Muscle of leg (tissue), 3 donors: ENCODE measurements at regions not wholly inside any gene's neighbourhood (a gene's known extent, or its start where the extent isn't known, plus 50 kb on each side); places are given as distances from the start of the nearest gene placed in this dataset.

ENCODE experiments used
- DNase-seq: peaks from one replicate; pipeline ENCODE4 v3.0.0; 2013
- H3K27ac ChIP-seq: one replicate; pipeline ENCODE4 v1.5.1; 2013; ENCODE audit warnings: mild to moderate bottlenecking, low read length, control low read depth
- H3K27me3 ChIP-seq: one replicate; pipeline ENCODE4 v1.6.1; 2013; ENCODE audit warnings: low read length; ENCODE audit not compliant: control insufficient read depth, insufficient read depth
- H3K36me3 ChIP-seq: one replicate; pipeline ENCODE4 v1.6.1; 2013; ENCODE audit warnings: low read length; ENCODE audit not compliant: control insufficient read depth, insufficient read depth
- H3K4me1 ChIP-seq: one replicate; pipeline ENCODE4 v1.6.1; 2013; ENCODE audit warnings: low read length; ENCODE audit not compliant: control insufficient read depth, insufficient read depth
- H3K4me3 ChIP-seq: one replicate; pipeline ENCODE4 v1.5.1; 2013; ENCODE audit warnings: low read length, control low read depth
- H3K9me3 ChIP-seq: replicated peaks from 2 replicates; pipeline ENCODE4 v1.6.1; 2013; ENCODE audit warnings: low read depth, low read length; ENCODE audit not compliant: control insufficient read depth
- WGBS: methylation state at CpG from one replicate; pipeline ENCODE4 v1.1.5; 2013; ENCODE audit warnings: missing lambda C conversion rate; ENCODE audit not compliant: insufficient coverage; 5-methylcytosine and 5-hydroxymethylcytosine counted together

GRCh38 chr15:100821327-100821726 lies 58.3 kb upstream of the ALDH1A3 start:
- H3K27me3 ChIP-seq, result no peaks in the 10 kb centered on the region
- H3K27ac ChIP-seq, result no peak overlapping the region
- no peaks in the 10 kb centered on the region for H3K4me1 ChIP-seq
- no peak overlapping the region for H3K4me3 ChIP-seq
- no peak for DNase-seq
- peaks cover 2% of the 10 kb centered on the region for H3K9me3 ChIP-seq
- H3K36me3 ChIP-seq, result no peaks in the 10 kb centered on the region

GRCh38 chr15:100824211-100824610 lies 55.4 kb upstream of the ALDH1A3 start:
- H3K27ac ChIP-seq, result no peak overlapping the region
- no peaks in the 10 kb centered on the region for H3K27me3 ChIP-seq
- no peak overlapping the region for H3K4me3 ChIP-seq
- H3K36me3 ChIP-seq, result no peaks in the 10 kb centered on the region
- WGBS, result 55% methylated on average over 2 of the region's 5 CpGs
- no peaks in the 10 kb centered on the region for H3K4me1 ChIP-seq
- peaks cover 8% of the 10 kb centered on the region for H3K9me3 ChIP-seq
- no peak for DNase-seq

GRCh38 chr15:100829457-100829856 lies 50.2 kb upstream of the ALDH1A3 start:
- no peak overlapping the region for H3K4me3 ChIP-seq
- H3K4me1 ChIP-seq, result no peaks in the 10 kb centered on the region
- H3K9me3 ChIP-seq, result peaks cover 6% of the 10 kb centered on the region
- no peak for DNase-seq
- H3K27ac ChIP-seq, result no peak overlapping the region
- H3K36me3 ChIP-seq, result no peaks in the 10 kb centered on the region
- H3K27me3 ChIP-seq, result no peaks in the 10 kb centered on the region
- WGBS, result no CpG with 5 or more reads among the region's 1 CpG
